Tibial artery (tissue), 4 donors: ENCODE measurements at regions not wholly inside any gene's neighbourhood (a gene's known extent, or its start where the extent isn't known, plus 50 kb on each side); places are given as distances from the start of the nearest gene placed in this dataset.
"Not testable (repeated sequence)": the region's sequence is repeated elsewhere in the genome, so short reads cannot be mapped to it uniquely, and the experiment has no call there.

ENCODE experiments used
- DNase-seq, 2 donors: peaks; one replicate each; pipeline ENCODE4 v3.0.0-alpha.2; 2019
- H3K27ac ChIP-seq, 2 donors: fragments of 200-600 bp; sonication (generic) in 1 of 2; 1 replicate in 1 of 2; 2 replicates in 1 of 2; pipeline ENCODE4 v1.5.1; 2018 to 2019; ENCODE audit warnings: mild to moderate bottlenecking in 1 of 2
- H3K27me3 ChIP-seq, 2 donors: fragments of 200-600 bp; sonication (generic) in 1 of 2; one replicate each; pipeline versions ENCODE4 v1.5.1 to v1.6.0; 2016 to 2019
- H3K36me3 ChIP-seq, 3 donors: fragments of 200-600 bp; sonication (generic) in 2 of 3; one replicate each; pipeline ENCODE4 v1.5.1; 2016 to 2019; ENCODE audit warnings: mild to moderate bottlenecking in 2 of 3
- H3K4me1 ChIP-seq, 4 donors: fragments of 200-600 bp; sonication (generic) in 2 of 4; 1 replicate in 3 of 4; 2 replicates in 1 of 4; pipeline ENCODE4 v1.5.1; 2016 to 2019
- H3K4me3 ChIP-seq, 2 donors: fragments of 200-600 bp; sonication (generic) in 1 of 2; 1 replicate in 1 of 2; 2 replicates in 1 of 2; pipeline ENCODE4 v1.5.1; 2018 to 2019; ENCODE audit warnings: mild to moderate bottlenecking in 2 of 2
- H3K9me3 ChIP-seq, 3 donors: fragments of 200-600 bp; sonication (generic) in 1 of 3; one replicate each; pipeline ENCODE4 v1.5.1; 2016 to 2019
- intact Hi-C: fragments of 100-400 bp; cut with DNase I; formaldehyde crosslinking; loops from one replicate; pipeline ENCODE4 v1.15.0; 2023; ENCODE audit warnings: low total_unique reads
- TF ChIP-seq, protein P1 (sequence below), 2 experiments: fragments of 200-600 bp in 1 of 2; fragments of 450-650 bp in 1 of 2; IDR thresholded peaks; one replicate each; pipeline ENCODE4 v1.5.1; 2017 to 2019; ENCODE audit warnings: antibody characterized with exemption in 2 of 2, mild to moderate bottlenecking in 1 of 2, moderate library complexity in 1 of 2

DNA sequence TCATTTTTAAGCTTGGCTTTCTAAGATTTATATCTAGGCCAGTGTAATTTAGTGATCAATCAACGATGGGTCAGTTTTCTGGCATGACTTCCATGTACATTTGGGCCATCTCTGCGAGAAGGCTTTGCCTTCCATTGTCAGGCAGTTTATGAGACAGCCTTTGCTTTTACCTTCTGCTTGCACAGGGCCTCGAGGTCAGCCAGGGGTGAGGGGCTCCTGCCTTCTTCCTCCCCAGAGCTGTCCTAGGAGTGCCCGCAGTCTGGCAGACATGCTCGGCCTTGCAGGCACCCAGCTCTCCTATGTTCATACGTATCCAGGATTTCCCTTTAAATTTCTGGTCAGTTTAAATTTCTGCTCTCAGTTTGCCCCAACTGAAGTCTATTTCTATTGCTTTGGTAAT lies 367.2 kb downstream of the SMOC2 start:
- Histone ChIP-seq H3K4me1 (no peaks in the 10 kb centered on the region), H3K27me3 (no peaks in the 10 kb centered on the region), H3K36me3 (no peaks in the 10 kb centered on the region), H3K9me3 (no peaks in the 10 kb centered on the region), H3K27ac (no peak overlapping the region), H3K4me3 (no peak overlapping the region)
- DNase-seq: no peak
- TF ChIP-seq, protein P1, sequence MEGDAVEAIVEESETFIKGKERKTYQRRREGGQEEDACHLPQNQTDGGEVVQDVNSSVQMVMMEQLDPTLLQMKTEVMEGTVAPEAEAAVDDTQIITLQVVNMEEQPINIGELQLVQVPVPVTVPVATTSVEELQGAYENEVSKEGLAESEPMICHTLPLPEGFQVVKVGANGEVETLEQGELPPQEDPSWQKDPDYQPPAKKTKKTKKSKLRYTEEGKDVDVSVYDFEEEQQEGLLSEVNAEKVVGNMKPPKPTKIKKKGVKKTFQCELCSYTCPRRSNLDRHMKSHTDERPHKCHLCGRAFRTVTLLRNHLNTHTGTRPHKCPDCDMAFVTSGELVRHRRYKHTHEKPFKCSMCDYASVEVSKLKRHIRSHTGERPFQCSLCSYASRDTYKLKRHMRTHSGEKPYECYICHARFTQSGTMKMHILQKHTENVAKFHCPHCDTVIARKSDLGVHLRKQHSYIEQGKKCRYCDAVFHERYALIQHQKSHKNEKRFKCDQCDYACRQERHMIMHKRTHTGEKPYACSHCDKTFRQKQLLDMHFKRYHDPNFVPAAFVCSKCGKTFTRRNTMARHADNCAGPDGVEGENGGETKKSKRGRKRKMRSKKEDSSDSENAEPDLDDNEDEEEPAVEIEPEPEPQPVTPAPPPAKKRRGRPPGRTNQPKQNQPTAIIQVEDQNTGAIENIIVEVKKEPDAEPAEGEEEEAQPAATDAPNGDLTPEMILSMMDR (IDR thresholded peaks at IDR 0.05): no peak
- intact Hi-C loops: no loop called here

DNA sequence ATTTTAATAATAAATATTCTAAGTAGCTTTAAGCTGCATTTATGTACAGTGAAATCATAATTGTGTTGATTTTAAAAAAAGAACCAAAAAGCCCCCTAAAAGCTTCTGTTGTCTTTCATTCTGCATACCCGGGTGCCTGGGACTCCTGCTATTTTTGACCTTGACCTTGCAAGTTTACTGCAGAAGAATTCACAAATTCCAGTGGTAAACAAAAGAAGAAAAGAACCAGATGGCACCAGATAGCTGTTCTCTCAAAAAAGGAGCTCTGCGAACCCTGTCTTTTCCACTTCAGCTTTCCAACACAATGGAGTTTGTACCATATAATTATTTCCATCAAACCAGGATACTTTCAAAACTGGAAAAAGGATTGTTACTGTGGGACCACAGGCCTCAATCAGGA lies 363.3 kb downstream of the SMOC2 start:
- Histone ChIP-seq H3K27me3 (no peaks in the 10 kb centered on the region), H3K27ac (no peak overlapping the region), H3K4me3 (no peak overlapping the region), H3K4me1 (peaks cover 0 to 5% (median 0%) of the 10 kb centered on the region in 4 donors), H3K9me3 (no peaks in the 10 kb centered on the region), H3K36me3 (no peaks in the 10 kb centered on the region)
- TF ChIP-seq, protein P1 (IDR thresholded peaks at IDR 0.05): no peak
- DNase-seq: no peak
- intact Hi-C loops: no loop called here

DNA sequence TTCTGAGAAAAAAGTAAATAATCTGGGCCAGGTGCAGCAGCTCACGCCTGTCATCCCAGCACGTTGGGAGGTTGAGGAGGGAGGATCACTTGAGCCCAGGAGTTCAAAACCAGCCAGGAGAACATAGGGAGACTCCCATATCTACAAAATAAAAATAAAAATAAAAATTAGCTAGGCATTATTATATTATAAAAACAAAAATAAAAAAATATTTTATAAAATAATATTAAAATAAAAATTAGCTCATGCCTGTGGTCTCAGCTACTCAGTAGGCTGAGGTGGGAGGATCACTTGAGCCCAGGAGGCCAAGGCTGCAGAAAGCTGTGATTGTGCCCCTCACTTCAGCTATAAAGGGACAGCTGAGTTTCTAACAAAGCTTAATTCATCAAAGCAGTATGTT lies 362.9 kb downstream of the SMOC2 start:
- Histone ChIP-seq H3K27ac (no peak overlapping the region), H3K36me3 (no peaks in the 10 kb centered on the region), H3K9me3 (no peaks in the 10 kb centered on the region), H3K4me3 (no peak overlapping the region), H3K27me3 (no peaks in the 10 kb centered on the region), H3K4me1 (peaks cover 0 to 5% (median 0%) of the 10 kb centered on the region in 4 donors)
- no peak for DNase-seq
- intact Hi-C loops: no loop called here
- TF ChIP-seq, protein P1 (IDR thresholded peaks at IDR 0.05): no peak

DNA sequence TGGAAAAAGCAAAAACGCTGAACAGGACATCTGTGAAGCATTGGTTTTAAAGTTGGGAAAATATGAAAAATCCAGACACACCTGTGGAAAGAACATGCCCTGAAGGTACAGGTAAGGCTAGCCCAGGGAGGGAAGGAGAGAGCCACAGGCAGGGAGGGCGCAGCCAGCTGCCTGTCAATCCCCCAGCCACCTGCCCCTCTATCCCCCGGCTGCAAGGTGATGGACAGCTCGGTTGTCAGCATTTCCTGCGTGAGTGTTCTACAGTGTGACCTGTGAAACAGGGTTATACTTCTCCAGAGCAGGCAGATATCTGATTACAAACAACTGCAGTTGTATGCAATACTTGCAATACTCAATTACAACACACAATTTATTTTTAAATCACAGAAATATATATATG lies 358.1 kb downstream of the SMOC2 start:
- Histone ChIP-seq H3K36me3 (no peaks in the 10 kb centered on the region), H3K4me1 (peaks cover 0 to 5% (median 0%) of the 10 kb centered on the region in 4 donors), H3K9me3 (no peaks in the 10 kb centered on the region), H3K4me3 (no peak overlapping the region), H3K27me3 (no peaks in the 10 kb centered on the region), H3K27ac (no peak overlapping the region)
- intact Hi-C loops: no loop called here
- no peak for DNase-seq
- TF ChIP-seq, protein P1 (IDR thresholded peaks at IDR 0.05): no peak

DNA sequence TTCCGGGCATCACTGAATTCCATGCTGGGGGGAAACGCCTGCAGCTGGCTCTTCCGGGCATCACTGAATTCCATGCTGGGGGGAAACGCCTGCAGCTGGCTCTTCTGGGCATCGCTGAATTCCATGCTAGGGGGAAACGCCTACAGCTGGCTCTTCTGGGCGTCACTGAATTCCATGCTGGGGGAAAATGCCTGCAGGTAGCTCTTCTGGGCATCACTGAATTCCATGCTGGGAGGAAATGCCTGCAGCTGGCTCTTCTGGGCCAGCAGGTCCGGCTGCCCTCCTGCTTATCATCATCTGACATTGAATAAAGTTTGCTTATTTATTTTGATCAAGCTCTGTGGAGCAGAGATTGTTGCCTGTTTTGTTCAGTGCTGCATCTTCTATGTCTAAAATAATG lies 355.1 kb downstream of the SMOC2 start:
- no peak for DNase-seq
- Histone ChIP-seq H3K9me3 (no peaks in the 10 kb centered on the region), H3K27me3 (no peaks in the 10 kb centered on the region), H3K4me3 (no peak overlapping the region), H3K27ac (no peak overlapping the region), H3K36me3 (no peaks in the 10 kb centered on the region), H3K4me1 (peaks cover 0 to 5% (median 0%) of the 10 kb centered on the region in 4 donors)
- TF ChIP-seq, protein P1 (IDR thresholded peaks at IDR 0.05): no peak
- intact Hi-C loops: no loop called here

DNA sequence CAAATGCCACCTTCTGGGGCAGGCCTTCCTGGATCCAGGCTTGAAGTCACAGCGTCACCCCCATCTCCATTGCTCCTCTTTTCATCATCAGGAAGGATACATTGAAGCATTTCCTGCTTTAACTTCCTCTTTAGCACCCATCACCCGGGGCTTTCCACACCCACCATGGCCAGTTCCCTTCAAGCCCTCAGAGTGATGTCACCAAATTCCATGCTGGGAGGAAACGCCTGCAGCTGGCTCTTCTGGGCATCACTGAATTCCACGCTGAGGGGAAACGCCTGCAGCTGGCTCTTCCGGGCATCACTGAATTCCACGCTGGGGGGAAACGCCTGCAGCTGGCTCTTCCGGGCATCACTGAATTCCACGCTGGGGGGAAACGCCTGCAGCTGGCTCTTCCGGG lies 354.6 kb downstream of the SMOC2 start:
- H3K4me3 ChIP-seq, H3K36me3 ChIP-seq, H3K4me1 ChIP-seq, H3K27me3 ChIP-seq, intact Hi-C loops, DNase-seq, H3K27ac ChIP-seq, H3K9me3 ChIP-seq: not testable (repeated sequence)
